GM12801 (cell line): ENCODE measurements at regions not wholly inside any gene's neighbourhood (a gene's known extent, or its start where the extent isn't known, plus 50 kb on each side); places are given as distances from the start of the nearest gene placed in this dataset.

Experiments used
- TF ChIP-seq, protein P1 (sequence below): IDR thresholded peaks from one replicate; pipeline ENCODE4 v1.5.1; 2011; ENCODE audit warnings: control low read depth; ENCODE audit not compliant: insufficient read length; ENCODE audit errors: extremely low read depth

DNA sequence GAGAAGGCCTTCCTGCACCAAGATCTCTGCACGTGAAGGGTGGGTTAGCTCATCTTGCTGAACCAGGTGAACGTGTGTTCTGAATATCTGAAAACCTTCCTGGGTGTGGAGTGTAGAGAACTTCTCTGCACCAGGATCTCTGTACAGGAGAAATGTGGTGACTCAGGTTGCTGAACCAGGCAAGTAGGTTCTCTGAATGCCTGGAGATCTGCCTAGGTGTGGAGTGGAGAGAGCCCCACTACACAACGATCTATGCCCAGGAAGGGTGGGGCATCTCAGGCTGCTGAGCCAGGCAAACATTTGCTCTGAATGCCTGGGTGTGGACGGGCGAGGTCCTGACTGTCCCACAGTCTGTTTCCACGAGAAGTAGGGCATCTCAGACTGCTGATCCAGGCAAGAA lies 1002.3 kb upstream of the KCND2 start:
- TF ChIP-seq, protein P1, sequence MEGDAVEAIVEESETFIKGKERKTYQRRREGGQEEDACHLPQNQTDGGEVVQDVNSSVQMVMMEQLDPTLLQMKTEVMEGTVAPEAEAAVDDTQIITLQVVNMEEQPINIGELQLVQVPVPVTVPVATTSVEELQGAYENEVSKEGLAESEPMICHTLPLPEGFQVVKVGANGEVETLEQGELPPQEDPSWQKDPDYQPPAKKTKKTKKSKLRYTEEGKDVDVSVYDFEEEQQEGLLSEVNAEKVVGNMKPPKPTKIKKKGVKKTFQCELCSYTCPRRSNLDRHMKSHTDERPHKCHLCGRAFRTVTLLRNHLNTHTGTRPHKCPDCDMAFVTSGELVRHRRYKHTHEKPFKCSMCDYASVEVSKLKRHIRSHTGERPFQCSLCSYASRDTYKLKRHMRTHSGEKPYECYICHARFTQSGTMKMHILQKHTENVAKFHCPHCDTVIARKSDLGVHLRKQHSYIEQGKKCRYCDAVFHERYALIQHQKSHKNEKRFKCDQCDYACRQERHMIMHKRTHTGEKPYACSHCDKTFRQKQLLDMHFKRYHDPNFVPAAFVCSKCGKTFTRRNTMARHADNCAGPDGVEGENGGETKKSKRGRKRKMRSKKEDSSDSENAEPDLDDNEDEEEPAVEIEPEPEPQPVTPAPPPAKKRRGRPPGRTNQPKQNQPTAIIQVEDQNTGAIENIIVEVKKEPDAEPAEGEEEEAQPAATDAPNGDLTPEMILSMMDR = no peak

DNA sequence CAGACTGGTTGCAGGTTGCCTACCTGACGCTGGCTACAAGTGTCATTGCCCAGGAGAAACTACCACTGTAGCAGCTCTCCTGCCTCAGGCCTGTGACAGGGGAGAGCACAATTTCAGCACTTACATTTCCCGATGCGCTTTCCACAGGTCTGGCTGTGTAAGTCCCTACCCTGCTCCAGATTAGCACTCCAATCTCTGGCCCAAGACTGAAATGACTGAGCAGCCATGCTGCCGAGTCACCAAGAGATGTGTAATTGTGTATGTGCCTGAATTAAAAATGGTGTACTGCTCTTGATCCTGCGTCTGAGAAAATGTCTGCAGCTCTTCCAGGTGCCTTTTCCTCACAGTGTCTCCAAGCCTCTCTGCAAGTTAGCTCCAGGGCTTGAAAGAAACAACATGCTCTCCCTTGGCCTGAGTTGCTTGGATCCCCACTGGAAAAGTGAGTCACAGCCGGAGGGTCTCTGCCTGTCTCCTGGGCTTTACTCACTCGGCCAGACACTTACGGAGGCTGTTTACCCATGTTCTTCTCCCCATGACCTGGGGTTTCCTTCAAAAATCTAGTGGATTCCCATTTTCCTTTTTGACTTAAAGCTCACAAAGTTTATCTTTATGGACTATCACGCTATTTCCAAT lies 1001.7 kb upstream of the KCND2 start:
- TF ChIP-seq, protein P1 = no peak

DNA sequence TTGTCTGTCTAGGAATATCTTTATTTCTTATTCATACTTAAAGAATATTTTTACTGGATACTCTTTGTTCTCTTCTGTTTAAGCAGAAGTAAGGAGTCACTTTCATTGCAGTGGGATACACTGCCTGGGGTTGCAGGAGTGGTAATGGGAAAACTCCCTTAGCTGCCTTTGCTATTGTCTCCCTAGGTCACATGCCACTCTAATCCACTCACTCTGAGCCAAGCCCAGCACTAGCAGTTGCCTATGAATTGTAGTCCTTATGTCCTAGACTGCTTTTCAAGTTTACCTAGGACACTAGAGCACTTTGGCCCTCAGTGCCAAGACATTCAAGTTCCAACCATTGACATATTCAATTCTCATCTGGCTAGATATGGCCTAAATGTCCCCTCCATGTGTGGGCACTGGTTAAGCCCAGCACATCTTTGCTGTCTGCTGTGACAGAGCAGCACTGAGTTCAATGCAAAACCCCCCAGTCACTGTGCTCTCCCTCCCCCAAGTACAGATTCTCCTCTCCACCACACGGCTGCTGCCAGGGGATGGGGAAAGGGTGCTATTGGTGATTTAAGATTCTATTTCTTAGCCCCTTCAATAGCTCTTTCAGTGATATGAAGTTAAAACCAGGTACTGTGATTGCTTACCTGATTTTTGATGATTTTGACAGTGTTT lies 991.7 kb upstream of the KCND2 start:
- TF ChIP-seq, protein P1 = no peak

GRCh38 chr7:119283353-119283752 lies 989.6 kb upstream of the KCND2 start:
- TF ChIP-seq, protein P1 = no peak

- TF ChIP-seq, protein P1 = no peak
Observed at GRCh38 chr7:119288416-119288815, 984.6 kb upstream of the KCND2 start.

DNA sequence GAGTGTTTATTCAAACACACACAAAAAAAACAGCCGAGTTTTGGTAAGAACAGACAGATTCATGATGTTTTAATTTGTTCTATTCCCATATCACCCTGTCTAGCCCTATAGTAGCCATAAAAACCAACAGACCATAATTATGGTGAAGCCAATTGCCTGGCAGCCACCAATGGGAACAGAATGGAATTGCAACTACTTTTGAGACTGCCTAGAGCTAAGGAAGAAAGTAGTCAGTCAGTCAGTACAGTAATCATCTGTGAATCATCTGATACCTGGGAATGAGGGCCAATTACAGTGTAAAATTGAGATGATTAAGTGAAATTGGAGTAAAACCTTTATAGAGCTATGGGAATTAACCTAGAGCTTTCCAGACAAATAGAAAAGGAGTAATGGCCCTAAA lies 952.7 kb upstream of the KCND2 start:
- TF ChIP-seq, protein P1 = no peak

- TF ChIP-seq, protein P1 = no peak
Observed at GRCh38 chr7:119329715-119330114, 943.3 kb upstream of the KCND2 start.
